OCI-LY1 (cell line): ENCODE measurements at regions not wholly inside any gene's neighbourhood (a gene's known extent, or its start where the extent isn't known, plus 50 kb on each side); places are given as distances from the start of the nearest gene placed in this dataset.

ENCODE experiments used
- H2AFZ ChIP-seq: fragments of 200-600 bp; sonication (generic), shearing (Covaris generic); 2 replicates; pipeline ENCODE4 v1.6.0; 2014; ENCODE audit warnings: antibody characterized with exemption, mild to moderate bottlenecking, low read length
- H3F3A ChIP-seq: fragments of 200-600 bp; sonication (generic), shearing (Covaris generic); 2 replicates; pipeline ENCODE4 v1.6.0; 2014; ENCODE audit warnings: mild to moderate bottlenecking, antibody characterized with exemption, low read length, moderate library complexity; ENCODE audit not compliant: insufficient read depth
- H3K27ac ChIP-seq: fragments of 200-600 bp; sonication (generic); 2 replicates; pipeline ENCODE4 v1.5.1; 2014; ENCODE audit warnings: low read length, mixed run types, mild to moderate bottlenecking, low read depth; ENCODE audit not compliant: poor library complexity, severe bottlenecking
- H3K27me3 ChIP-seq: fragments of 200-600 bp; sonication (generic); 2 replicates; pipeline ENCODE4 v1.6.0; 2014; ENCODE audit warnings: antibody characterized with exemption, mild to moderate bottlenecking, low read length, moderate library complexity; ENCODE audit not compliant: insufficient read depth
- H3K36me3 ChIP-seq: fragments of 200-600 bp; sonication (generic); 2 replicates; pipeline ENCODE4 v1.6.1; 2014; ENCODE audit warnings: mild to moderate bottlenecking, antibody characterized with exemption, low read length, moderate library complexity, mixed read lengths; ENCODE audit not compliant: insufficient read depth
- H3K4me1 ChIP-seq: fragments of 200-600 bp; sonication (generic); 2 replicates; pipeline ENCODE4 v1.5.1; 2014; ENCODE audit warnings: mild to moderate bottlenecking, low read length, moderate library complexity; ENCODE audit not compliant: insufficient read depth, severe bottlenecking
- H3K4me2 ChIP-seq: fragments of 200-600 bp; sonication (generic), shearing (Covaris generic); 2 replicates; pipeline ENCODE4 v1.6.1; 2014; ENCODE audit warnings: low read length
- H3K4me3 ChIP-seq: fragments of 200-600 bp; sonication (generic); 2 replicates; pipeline ENCODE4 v1.5.1; 2014; ENCODE audit warnings: low read length, low read depth, mild to moderate bottlenecking, mixed read lengths; ENCODE audit not compliant: poor library complexity, severe bottlenecking
- H3K79me2 ChIP-seq: fragments of 200-600 bp; shearing (Covaris generic); 2 replicates; pipeline ENCODE4 v1.6.1; 2016; ENCODE audit warnings: mixed run types, low read length, mixed read lengths; ENCODE audit not compliant: insufficient read depth
- H3K9ac ChIP-seq: fragments of 200-600 bp; sonication (generic), shearing (Covaris generic); 2 replicates; pipeline ENCODE4 v1.6.1; 2014; ENCODE audit warnings: mild to moderate bottlenecking, low read length, mixed read lengths
- H3K9me2 ChIP-seq: fragments of 200-600 bp; sonication (generic), shearing (Covaris generic); 2 replicates; pipeline ENCODE4 v1.6.1; 2014; ENCODE audit warnings: low read depth, mild to moderate bottlenecking, low read length, mixed read lengths
- H3K9me3 ChIP-seq: fragments of 200-600 bp; shearing (Covaris generic); 2 replicates; pipeline ENCODE4 v1.6.1; 2014; ENCODE audit warnings: low read length, mixed read lengths
- H4K20me1 ChIP-seq: fragments of 200-600 bp; sonication (generic), shearing (Covaris generic); 2 replicates; pipeline ENCODE4 v1.6.0; 2016; ENCODE audit warnings: mild to moderate bottlenecking, low read length; ENCODE audit not compliant: insufficient read depth
- EZH2 ChIP-seq: fragments of 200-600 bp; sonication (generic), shearing (Covaris generic); IDR thresholded peaks from 2 replicates; pipeline ENCODE4 v1.8.0; 2017; ENCODE audit warnings: borderline replicate concordance, mixed run types, mild to moderate bottlenecking, antibody characterized with exemption, low read length, moderate library complexity, mixed read lengths
- TF ChIP-seq, protein P1 (sequence below): fragments of 200-600 bp; sonication (generic), shearing (Covaris generic); IDR thresholded peaks from 2 replicates; pipeline ENCODE4 v1.5.1; 2017; ENCODE audit warnings: mild to moderate bottlenecking, antibody characterized with exemption, low read length, moderate library complexity, mixed read lengths

DNA sequence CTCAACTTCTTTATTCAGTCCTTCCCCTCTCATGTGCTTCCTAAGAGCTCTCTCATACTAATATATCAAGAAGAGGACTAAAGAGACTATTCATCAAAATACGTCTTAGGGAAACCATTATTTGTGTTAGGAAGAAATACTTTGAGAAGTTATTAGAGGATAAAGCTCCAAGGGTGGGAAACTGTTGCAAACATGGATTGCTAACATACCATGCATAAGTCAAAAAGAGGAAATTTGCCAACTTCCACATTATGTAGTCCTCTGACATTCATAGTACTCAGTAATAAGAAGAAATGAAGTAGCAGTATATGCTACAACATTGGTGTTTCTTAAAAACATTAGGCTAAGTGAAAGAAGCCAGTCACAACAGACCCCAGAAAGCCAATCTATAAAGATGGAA lies 128.8 kb upstream of the CLEC14A start:
- no peaks in the 10 kb centered on the region for H3K36me3 ChIP-seq
- H3K4me3 ChIP-seq, result no peak overlapping the region
- no peaks in the 10 kb centered on the region for H3K79me2 ChIP-seq
- H3K4me2 ChIP-seq, result no peak overlapping the region
- no peaks in the 10 kb centered on the region for H3F3A ChIP-seq
- no peak overlapping the region for H3K9ac ChIP-seq
- TF ChIP-seq EZH2, result no peak
- TF ChIP-seq, protein P1, sequence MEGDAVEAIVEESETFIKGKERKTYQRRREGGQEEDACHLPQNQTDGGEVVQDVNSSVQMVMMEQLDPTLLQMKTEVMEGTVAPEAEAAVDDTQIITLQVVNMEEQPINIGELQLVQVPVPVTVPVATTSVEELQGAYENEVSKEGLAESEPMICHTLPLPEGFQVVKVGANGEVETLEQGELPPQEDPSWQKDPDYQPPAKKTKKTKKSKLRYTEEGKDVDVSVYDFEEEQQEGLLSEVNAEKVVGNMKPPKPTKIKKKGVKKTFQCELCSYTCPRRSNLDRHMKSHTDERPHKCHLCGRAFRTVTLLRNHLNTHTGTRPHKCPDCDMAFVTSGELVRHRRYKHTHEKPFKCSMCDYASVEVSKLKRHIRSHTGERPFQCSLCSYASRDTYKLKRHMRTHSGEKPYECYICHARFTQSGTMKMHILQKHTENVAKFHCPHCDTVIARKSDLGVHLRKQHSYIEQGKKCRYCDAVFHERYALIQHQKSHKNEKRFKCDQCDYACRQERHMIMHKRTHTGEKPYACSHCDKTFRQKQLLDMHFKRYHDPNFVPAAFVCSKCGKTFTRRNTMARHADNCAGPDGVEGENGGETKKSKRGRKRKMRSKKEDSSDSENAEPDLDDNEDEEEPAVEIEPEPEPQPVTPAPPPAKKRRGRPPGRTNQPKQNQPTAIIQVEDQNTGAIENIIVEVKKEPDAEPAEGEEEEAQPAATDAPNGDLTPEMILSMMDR, result no peak
- H3K27me3 ChIP-seq, result 0 out of 2 replicates have a peak, but pooled peaks cover 1% of the 10 kb centered on the region
- no peaks in the 10 kb centered on the region for H3K4me1 ChIP-seq
- H3K9me3 ChIP-seq, result no peaks in the 10 kb centered on the region
- H3K9me2 ChIP-seq, result no peaks in the 10 kb centered on the region
- H3K27ac ChIP-seq, result no peak overlapping the region
- no peak overlapping the region for H2AFZ ChIP-seq
- no peaks in the 10 kb centered on the region for H4K20me1 ChIP-seq

DNA sequence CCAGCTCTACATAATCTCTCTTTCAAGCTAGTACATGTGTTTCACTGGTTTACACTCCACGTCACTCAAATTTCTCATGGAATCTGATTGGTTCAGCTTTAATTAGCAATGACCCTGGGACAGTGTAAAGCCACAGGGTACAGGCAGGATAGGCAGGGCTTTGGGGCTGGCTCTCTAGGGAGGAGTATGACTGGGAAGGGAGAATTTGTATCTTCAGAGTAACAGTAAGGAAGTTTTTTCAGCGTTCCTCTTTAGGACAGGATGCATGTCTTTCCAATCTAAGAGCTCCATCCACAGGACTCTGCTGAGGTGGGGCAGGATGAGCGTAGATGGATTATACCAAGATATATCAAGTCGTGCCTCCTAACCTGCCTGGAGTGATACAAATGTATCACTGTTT lies 112.0 kb upstream of the CLEC14A start:
- H4K20me1 ChIP-seq, result no peaks in the 10 kb centered on the region
- no peaks in the 10 kb centered on the region for H3K27me3 ChIP-seq
- no peak overlapping the region for H2AFZ ChIP-seq
- TF ChIP-seq, protein P1, result no peak
- no peaks in the 10 kb centered on the region for H3K9me2 ChIP-seq
- no peaks in the 10 kb centered on the region for H3K9me3 ChIP-seq
- H3K4me3 ChIP-seq, result no peak overlapping the region
- H3K79me2 ChIP-seq, result no peaks in the 10 kb centered on the region
- no peaks in the 10 kb centered on the region for H3F3A ChIP-seq
- no peak overlapping the region for H3K9ac ChIP-seq
- H3K27ac ChIP-seq, result no peak overlapping the region
- no peaks in the 10 kb centered on the region for H3K4me1 ChIP-seq
- no peak overlapping the region for H3K4me2 ChIP-seq
- no peaks in the 10 kb centered on the region for H3K36me3 ChIP-seq

DNA sequence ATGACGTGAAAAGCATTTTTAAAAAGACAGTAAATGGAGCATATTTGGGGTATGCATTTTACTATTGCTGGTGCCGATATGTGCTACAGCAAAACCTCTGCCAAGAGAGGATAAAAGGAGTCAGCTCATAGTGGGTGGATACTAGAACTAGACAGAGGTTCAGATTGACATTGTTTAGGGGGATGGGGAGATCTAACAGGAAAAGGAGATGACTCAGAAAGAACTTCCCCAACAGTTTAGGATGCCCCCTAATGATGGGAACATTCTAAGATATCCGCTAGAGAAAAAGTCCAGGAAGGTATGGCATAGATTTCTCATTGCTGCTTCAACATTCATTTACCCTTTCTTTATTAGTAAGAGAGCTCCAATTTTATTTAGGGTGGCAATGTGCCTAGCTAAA lies 110.5 kb upstream of the CLEC14A start:
- Histone ChIP-seq H3K4me2 (no peak overlapping the region), H3K9ac (no peak overlapping the region), H2AFZ (no peak overlapping the region), H3K9me2 (no peaks in the 10 kb centered on the region), H3K4me1 (no peaks in the 10 kb centered on the region), H3K27ac (no peak overlapping the region), H3K9me3 (no peaks in the 10 kb centered on the region), H3K79me2 (no peaks in the 10 kb centered on the region), H4K20me1 (no peaks in the 10 kb centered on the region), H3F3A (no peaks in the 10 kb centered on the region), H3K27me3 (no peaks in the 10 kb centered on the region), H3K36me3 (no peaks in the 10 kb centered on the region), H3K4me3 (no peak overlapping the region)
- no peak for TF ChIP-seq EZH2
- TF ChIP-seq, protein P1, result no peak
